ENCODE measurements at regions not wholly inside any gene's neighbourhood (a gene's known extent, or its start where the extent isn't known, plus 50 kb on each side); places are given as distances from the start of the nearest gene placed in this dataset.

- TF ChIP-seq, protein P1, sequence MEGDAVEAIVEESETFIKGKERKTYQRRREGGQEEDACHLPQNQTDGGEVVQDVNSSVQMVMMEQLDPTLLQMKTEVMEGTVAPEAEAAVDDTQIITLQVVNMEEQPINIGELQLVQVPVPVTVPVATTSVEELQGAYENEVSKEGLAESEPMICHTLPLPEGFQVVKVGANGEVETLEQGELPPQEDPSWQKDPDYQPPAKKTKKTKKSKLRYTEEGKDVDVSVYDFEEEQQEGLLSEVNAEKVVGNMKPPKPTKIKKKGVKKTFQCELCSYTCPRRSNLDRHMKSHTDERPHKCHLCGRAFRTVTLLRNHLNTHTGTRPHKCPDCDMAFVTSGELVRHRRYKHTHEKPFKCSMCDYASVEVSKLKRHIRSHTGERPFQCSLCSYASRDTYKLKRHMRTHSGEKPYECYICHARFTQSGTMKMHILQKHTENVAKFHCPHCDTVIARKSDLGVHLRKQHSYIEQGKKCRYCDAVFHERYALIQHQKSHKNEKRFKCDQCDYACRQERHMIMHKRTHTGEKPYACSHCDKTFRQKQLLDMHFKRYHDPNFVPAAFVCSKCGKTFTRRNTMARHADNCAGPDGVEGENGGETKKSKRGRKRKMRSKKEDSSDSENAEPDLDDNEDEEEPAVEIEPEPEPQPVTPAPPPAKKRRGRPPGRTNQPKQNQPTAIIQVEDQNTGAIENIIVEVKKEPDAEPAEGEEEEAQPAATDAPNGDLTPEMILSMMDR (conservative IDR thresholded peaks at IDR 0.05; ENCODE audit: low read depth, low read length), result no peak
- no peak for TF ChIP-seq EZH2 (IDR thresholded peaks at IDR 0.05; ENCODE audit: low read length, unreplicated experiment)
These were observed 194.7 kb downstream of the SQOR start for GRCh38 chr15:45829336-45830153.

All from PC-3 (cell line).